ENCODE measurements at regions not wholly inside any gene's neighbourhood (a gene's known extent, or its start where the extent isn't known, plus 50 kb on each side); places are given as distances from the start of the nearest gene placed in this dataset.

- H3K9me3 ChIP-seq (ENCODE audit: control insufficient read depth in 1 of 2, low read length in 2 of 2): no peaks in the 10 kb centered on the region
- H3K4me3 ChIP-seq (ENCODE audit: low read depth in 1 of 2, low read length in 2 of 2): no peak overlapping the region
- no peak overlapping the region for H3K27ac ChIP-seq (ENCODE audit: low read depth, low read length)
- no peaks in the 10 kb centered on the region for H3K36me3 ChIP-seq (ENCODE audit: control insufficient read depth in 1 of 2, insufficient read depth in 2 of 2, low read length in 2 of 2)
- no peaks in the 10 kb centered on the region for H3K27me3 ChIP-seq (ENCODE audit: control insufficient read depth in 1 of 2, insufficient read depth in 2 of 2, low read length in 2 of 2)
- H3K9ac ChIP-seq (ENCODE audit: low read depth in 1 of 2, low read length in 2 of 2): no peak overlapping the region
- no peaks in the 10 kb centered on the region for H3K4me1 ChIP-seq (ENCODE audit: control insufficient read depth in 1 of 2, insufficient read depth in 2 of 2, low read length in 2 of 2)
Observed at GRCh38 chr6:4591218-4591617, 185.0 kb upstream of the CDYL start.

GRCh38 chr6:4589295-4589694 lies 186.9 kb upstream of the CDYL start:
- no peaks in the 10 kb centered on the region for H3K4me1 ChIP-seq (ENCODE audit: control insufficient read depth in 1 of 2, insufficient read depth in 2 of 2, low read length in 2 of 2)
- H3K9ac ChIP-seq (ENCODE audit: low read depth in 1 of 2, low read length in 2 of 2): no peak overlapping the region
- H3K27ac ChIP-seq (ENCODE audit: low read depth, low read length): no peak overlapping the region
- no peaks in the 10 kb centered on the region for H3K27me3 ChIP-seq (ENCODE audit: control insufficient read depth in 1 of 2, insufficient read depth in 2 of 2, low read length in 2 of 2)
- no peak overlapping the region for H3K4me3 ChIP-seq (ENCODE audit: low read depth in 1 of 2, low read length in 2 of 2)
- no peaks in the 10 kb centered on the region for H3K9me3 ChIP-seq (ENCODE audit: control insufficient read depth in 1 of 2, low read length in 2 of 2)
- no peaks in the 10 kb centered on the region for H3K36me3 ChIP-seq (ENCODE audit: control insufficient read depth in 1 of 2, insufficient read depth in 2 of 2, low read length in 2 of 2)

- Histone ChIP-seq H3K27me3 (ENCODE audit: control insufficient read depth in 1 of 2, insufficient read depth in 2 of 2, low read length in 2 of 2) (no peaks in the 10 kb centered on the region), H3K9ac (ENCODE audit: low read depth in 1 of 2, low read length in 2 of 2) (no peak overlapping the region), H3K4me3 (ENCODE audit: low read depth in 1 of 2, low read length in 2 of 2) (no peak overlapping the region), H3K36me3 (ENCODE audit: control insufficient read depth in 1 of 2, insufficient read depth in 2 of 2, low read length in 2 of 2) (no peaks in the 10 kb centered on the region), H3K4me1 (ENCODE audit: control insufficient read depth in 1 of 2, insufficient read depth in 2 of 2, low read length in 2 of 2) (no peaks in the 10 kb centered on the region), H3K9me3 (ENCODE audit: control insufficient read depth in 1 of 2, low read length in 2 of 2) (no peaks in the 10 kb centered on the region), H3K27ac (ENCODE audit: low read depth, low read length) (no peak overlapping the region)
Observed at GRCh38 chr6:4588581-4588980, 187.6 kb upstream of the CDYL start.

- Histone ChIP-seq H3K9me3 (ENCODE audit: control insufficient read depth in 1 of 2, low read length in 2 of 2) (no peaks in the 10 kb centered on the region), H3K4me3 (ENCODE audit: low read depth in 1 of 2, low read length in 2 of 2) (no peak overlapping the region)
Observed at GRCh38 chr6:4588163-4588562, 188.0 kb upstream of the CDYL start.

GRCh38 chr6:4587171-4587570 lies 189.0 kb upstream of the CDYL start:
- H3K27ac ChIP-seq (ENCODE audit: low read depth, low read length): no peak overlapping the region
- H3K9ac ChIP-seq (ENCODE audit: low read depth in 1 of 2, low read length in 2 of 2): no peak overlapping the region
- H3K9me3 ChIP-seq (ENCODE audit: control insufficient read depth in 1 of 2, low read length in 2 of 2): no peaks in the 10 kb centered on the region
- H3K4me1 ChIP-seq (ENCODE audit: control insufficient read depth in 1 of 2, insufficient read depth in 2 of 2, low read length in 2 of 2): no peaks in the 10 kb centered on the region
- no peaks in the 10 kb centered on the region for H3K27me3 ChIP-seq (ENCODE audit: control insufficient read depth in 1 of 2, insufficient read depth in 2 of 2, low read length in 2 of 2)
- H3K4me3 ChIP-seq (ENCODE audit: low read depth in 1 of 2, low read length in 2 of 2): no peak overlapping the region
- no peaks in the 10 kb centered on the region for H3K36me3 ChIP-seq (ENCODE audit: control insufficient read depth in 1 of 2, insufficient read depth in 2 of 2, low read length in 2 of 2)

More at GRCh38 chr6:4588163-4588562, 188.0 kb upstream of the CDYL start:
- Histone ChIP-seq H3K36me3 (ENCODE audit: control insufficient read depth in 1 of 2, insufficient read depth in 2 of 2, low read length in 2 of 2) (no peaks in the 10 kb centered on the region), H3K4me1 (ENCODE audit: control insufficient read depth in 1 of 2, insufficient read depth in 2 of 2, low read length in 2 of 2) (no peaks in the 10 kb centered on the region), H3K27me3 (ENCODE audit: control insufficient read depth in 1 of 2, insufficient read depth in 2 of 2, low read length in 2 of 2) (no peaks in the 10 kb centered on the region), H3K9ac (ENCODE audit: low read depth in 1 of 2, low read length in 2 of 2) (no peak overlapping the region), H3K27ac (ENCODE audit: low read depth, low read length) (no peak overlapping the region)

- no peak overlapping the region for H3K27ac ChIP-seq (ENCODE audit: low read depth, low read length)
- no peaks in the 10 kb centered on the region for H3K36me3 ChIP-seq (ENCODE audit: control insufficient read depth in 1 of 2, insufficient read depth in 2 of 2, low read length in 2 of 2)
- H3K27me3 ChIP-seq (ENCODE audit: control insufficient read depth in 1 of 2, insufficient read depth in 2 of 2, low read length in 2 of 2): no peaks in the 10 kb centered on the region
Observed at GRCh38 chr6:4586469-4586859, 189.7 kb upstream of the CDYL start.

GRCh38 chr6:4585682-4586468 lies 190.3 kb upstream of the CDYL start:
- Histone ChIP-seq H3K9ac (ENCODE audit: low read depth in 1 of 2, low read length in 2 of 2) (no peak overlapping the region), H3K4me3 (ENCODE audit: low read depth in 1 of 2, low read length in 2 of 2) (no peak overlapping the region), H3K27ac (ENCODE audit: low read depth, low read length) (no peak overlapping the region), H3K4me1 (ENCODE audit: control insufficient read depth in 1 of 2, insufficient read depth in 2 of 2, low read length in 2 of 2) (no peaks in the 10 kb centered on the region), H3K36me3 (ENCODE audit: control insufficient read depth in 1 of 2, insufficient read depth in 2 of 2, low read length in 2 of 2) (no peaks in the 10 kb centered on the region), H3K9me3 (ENCODE audit: control insufficient read depth in 1 of 2, low read length in 2 of 2) (no peaks in the 10 kb centered on the region), H3K27me3 (ENCODE audit: control insufficient read depth in 1 of 2, insufficient read depth in 2 of 2, low read length in 2 of 2) (no peaks in the 10 kb centered on the region)

More at GRCh38 chr6:4586469-4586859, 189.7 kb upstream of the CDYL start:
- Histone ChIP-seq H3K9me3 (ENCODE audit: control insufficient read depth in 1 of 2, low read length in 2 of 2) (no peaks in the 10 kb centered on the region), H3K4me3 (ENCODE audit: low read depth in 1 of 2, low read length in 2 of 2) (no peak overlapping the region), H3K9ac (ENCODE audit: low read depth in 1 of 2, low read length in 2 of 2) (no peak overlapping the region), H3K4me1 (ENCODE audit: control insufficient read depth in 1 of 2, insufficient read depth in 2 of 2, low read length in 2 of 2) (no peaks in the 10 kb centered on the region)

GRCh38 chr6:4584801-4585200 lies 191.4 kb upstream of the CDYL start:
- Histone ChIP-seq H3K4me1 (ENCODE audit: control insufficient read depth in 1 of 2, insufficient read depth in 2 of 2, low read length in 2 of 2) (no peaks in the 10 kb centered on the region), H3K27me3 (ENCODE audit: control insufficient read depth in 1 of 2, insufficient read depth in 2 of 2, low read length in 2 of 2) (no peaks in the 10 kb centered on the region), H3K9ac (ENCODE audit: low read depth in 1 of 2, low read length in 2 of 2) (no peak overlapping the region), H3K27ac (ENCODE audit: low read depth, low read length) (no peak overlapping the region), H3K9me3 (ENCODE audit: control insufficient read depth in 1 of 2, low read length in 2 of 2) (no peaks in the 10 kb centered on the region), H3K36me3 (ENCODE audit: control insufficient read depth in 1 of 2, insufficient read depth in 2 of 2, low read length in 2 of 2) (no peaks in the 10 kb centered on the region), H3K4me3 (ENCODE audit: low read depth in 1 of 2, low read length in 2 of 2) (no peak overlapping the region)

- Histone ChIP-seq H3K27ac (ENCODE audit: low read depth, low read length) (no peak overlapping the region), H3K27me3 (ENCODE audit: control insufficient read depth in 1 of 2, insufficient read depth in 2 of 2, low read length in 2 of 2) (no peaks in the 10 kb centered on the region), H3K4me3 (ENCODE audit: low read depth in 1 of 2, low read length in 2 of 2) (no peak overlapping the region), H3K9ac (ENCODE audit: low read depth in 1 of 2, low read length in 2 of 2) (no peak overlapping the region), H3K36me3 (ENCODE audit: control insufficient read depth in 1 of 2, insufficient read depth in 2 of 2, low read length in 2 of 2) (no peaks in the 10 kb centered on the region), H3K9me3 (ENCODE audit: control insufficient read depth in 1 of 2, low read length in 2 of 2) (no peaks in the 10 kb centered on the region), H3K4me1 (ENCODE audit: control insufficient read depth in 1 of 2, insufficient read depth in 2 of 2, low read length in 2 of 2) (no peaks in the 10 kb centered on the region)
Observed at GRCh38 chr6:4582506-4583417, 193.4 kb upstream of the CDYL start.

All from duodenal mucosa (tissue), 2 donors.